Dermis microvascular lymphatic vessel endothelial cell (primary cell): ENCODE measurements at regions not wholly inside any gene's neighbourhood (a gene's known extent, or its start where the extent isn't known, plus 50 kb on each side); places are given as distances from the start of the nearest gene placed in this dataset.
"Not testable (repeated sequence)": the region's sequence is repeated elsewhere in the genome, so short reads cannot be mapped to it uniquely, and the experiment has no call there.

Experiments used
- DNase-seq, 2 donors: peaks; one replicate each; pipeline versions ENCODE4 v3.0.0 to v3.0.0-alpha.2; 2010; ENCODE audit warnings: low read depth in 2 of 2

DNA sequence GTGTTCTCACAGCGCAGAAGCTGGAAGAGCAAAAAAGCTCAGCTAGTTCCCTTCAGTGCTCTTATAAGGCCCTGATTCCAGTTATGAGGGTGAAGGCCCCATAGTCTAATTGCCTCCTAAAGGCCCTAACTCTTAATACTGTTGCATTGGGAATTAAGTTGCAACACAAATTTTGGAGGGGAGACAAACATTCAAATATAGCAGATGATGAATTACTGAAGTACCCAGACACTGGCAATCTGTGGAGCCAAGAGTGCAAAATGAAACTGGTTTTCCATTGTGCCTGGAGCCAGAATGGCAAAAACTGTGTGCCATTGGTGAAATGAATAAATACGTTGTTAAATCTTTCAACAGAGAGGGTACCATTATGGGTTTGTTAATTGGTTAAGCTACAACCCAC lies 356.0 kb downstream of the PPARGC1A start:
- no peak for DNase-seq

DNA sequence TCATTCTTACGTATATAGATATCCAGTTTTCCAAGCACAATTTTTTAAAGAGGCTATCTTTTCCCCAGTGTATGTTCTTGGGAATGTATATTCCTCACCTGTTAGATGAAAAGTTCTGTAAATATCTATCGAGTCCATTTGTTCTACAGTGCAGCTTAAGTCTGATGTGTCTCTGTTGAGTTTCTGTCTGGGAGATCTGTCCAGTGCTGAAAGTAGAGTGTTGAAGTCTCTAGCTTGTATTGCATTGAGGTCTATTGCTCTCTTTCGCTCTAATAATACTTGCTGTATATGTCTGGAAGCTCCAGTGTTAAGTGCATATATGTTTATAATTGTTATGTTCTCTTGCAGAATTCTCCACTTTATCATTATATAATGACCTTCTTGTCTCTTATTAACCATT lies 373.1 kb downstream of the PPARGC1A start:
- DNase-seq: no peak

DNA sequence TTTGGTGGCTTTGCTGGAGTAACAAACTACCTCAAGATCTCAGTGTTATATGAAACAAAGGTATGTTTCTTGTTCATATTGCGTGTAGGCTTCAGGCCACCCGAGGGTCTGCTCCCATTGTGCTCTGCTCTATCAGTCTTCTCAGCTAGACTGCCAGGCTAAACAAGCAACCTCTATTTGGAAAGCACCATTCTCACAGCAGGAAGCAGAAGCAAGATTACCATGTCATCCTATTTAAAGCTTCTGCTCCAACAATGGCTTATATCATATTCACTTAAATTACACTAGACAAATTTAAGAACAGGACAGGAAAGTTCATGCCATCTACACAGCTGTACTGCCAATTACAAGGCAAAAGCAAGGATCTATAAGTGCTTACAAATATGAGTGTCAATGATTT lies 385.8 kb downstream of the PPARGC1A start:
- no peak for DNase-seq

DNA sequence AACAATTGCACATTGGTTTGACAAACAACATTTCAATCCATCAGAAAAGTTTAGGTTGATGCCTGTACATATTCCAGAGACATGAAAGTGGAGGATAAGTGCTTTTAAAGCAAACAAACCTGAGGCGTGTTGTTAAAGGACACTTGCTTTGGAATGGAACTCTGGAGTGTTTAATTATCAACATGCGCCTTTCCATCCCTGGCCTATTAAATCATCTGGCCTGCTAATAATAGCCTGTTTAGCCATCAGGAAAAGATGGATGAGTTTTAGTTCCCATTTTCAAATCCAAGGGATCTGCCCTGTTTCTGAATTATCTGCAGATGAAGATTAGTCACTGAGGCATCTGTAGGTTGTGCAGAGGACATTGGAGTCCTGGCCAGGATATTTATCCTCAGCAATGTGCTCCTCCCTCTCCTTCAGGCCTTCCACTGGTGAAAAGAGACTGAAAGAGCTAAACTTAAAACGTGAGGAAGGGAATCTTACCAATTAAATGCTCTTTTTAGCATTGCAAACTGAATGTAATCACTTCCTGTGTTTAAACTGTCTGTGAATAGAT lies 388.9 kb downstream of the PPARGC1A start:
- DNase-seq: no peak

DNA sequence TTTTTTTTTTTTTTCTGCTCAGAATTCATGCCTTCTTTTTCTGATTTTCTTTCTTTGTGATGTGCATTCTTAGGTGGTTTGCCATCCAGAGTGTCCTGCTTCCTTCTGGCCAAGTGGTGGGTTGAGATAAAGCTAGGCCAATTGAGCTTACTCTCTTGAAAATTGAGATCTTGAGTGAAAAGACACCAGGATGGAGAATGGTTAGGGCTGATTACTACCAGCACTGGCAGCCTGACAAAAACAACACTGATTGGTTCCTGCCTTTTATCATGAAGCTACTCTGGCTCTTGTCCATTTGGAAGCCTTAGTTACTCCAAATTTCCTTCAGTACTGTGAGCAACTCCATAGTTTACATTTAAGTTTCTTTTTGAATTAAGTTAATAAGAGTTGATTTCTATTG lies 404.0 kb downstream of the PPARGC1A start:
- no peak for DNase-seq

DNA sequence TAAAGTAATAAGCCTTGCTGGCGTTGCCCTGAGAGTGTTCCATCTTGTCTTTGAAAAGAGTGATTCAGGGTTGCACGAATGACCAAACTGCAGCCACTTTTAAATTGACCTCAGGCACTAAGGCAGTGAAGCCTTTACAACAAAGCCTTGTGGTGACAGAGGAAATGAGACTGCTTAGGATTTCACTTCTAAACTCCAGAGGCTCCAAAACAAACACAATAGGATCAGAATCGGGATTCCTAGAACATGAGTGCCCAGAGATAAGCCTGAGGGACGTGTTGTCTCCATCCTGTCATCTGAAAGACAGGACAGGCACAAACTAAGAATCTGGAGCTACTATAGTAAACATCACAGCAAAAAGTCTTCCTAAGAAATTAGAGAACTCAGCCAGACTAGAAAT lies 405.2 kb downstream of the PPARGC1A start:
- DNase-seq: no peak

DNA sequence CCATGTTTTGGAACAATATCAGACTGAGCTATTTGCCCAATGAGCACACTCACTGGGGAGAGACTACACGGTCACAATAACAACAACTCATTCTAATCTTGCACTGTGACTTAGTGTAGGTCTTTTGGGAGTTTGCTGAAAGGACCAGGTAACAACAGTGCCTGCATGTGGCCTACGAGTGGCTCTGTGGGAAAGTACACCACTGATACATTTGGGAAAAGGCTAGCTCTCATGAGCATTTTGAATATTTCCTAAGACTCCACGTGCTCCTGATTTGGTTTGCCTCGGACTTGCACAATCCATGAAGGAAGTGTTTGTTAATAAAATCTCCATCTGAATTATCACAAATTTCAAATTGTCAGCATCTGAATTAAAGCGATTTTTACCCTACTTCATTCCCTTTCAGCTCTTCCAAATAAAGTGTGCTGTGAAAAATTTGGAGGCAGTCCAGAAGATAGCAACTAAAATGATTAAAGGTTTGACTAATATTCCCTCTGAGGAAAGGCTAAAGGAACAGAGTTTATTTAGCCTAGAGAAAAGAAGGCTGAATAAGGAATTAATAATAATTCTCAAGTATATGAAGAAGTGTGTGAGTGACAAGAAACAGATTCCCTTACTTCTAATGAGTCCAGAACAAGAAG lies 406.4 kb downstream of the PPARGC1A start:
- DNase-seq: no peak

DNA sequence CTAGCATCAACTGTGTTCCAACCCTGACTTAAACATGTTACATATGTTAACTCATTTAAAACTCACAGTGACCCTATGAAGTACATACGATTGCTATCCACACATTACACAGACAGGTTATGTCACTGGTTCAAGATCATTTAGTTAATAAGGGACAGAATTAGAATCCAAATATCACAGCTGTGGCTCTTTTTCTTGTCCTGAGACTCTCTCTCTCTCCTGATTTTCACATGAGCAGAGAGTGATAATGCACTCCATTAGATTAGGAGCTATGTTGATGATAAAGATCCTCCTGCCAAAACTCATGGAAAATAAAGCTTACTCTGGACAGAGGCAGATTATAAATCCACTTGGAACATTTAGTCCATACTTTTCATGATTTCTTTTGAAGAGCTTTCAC lies 408.3 kb downstream of the PPARGC1A start:
- no peak for DNase-seq

DNA sequence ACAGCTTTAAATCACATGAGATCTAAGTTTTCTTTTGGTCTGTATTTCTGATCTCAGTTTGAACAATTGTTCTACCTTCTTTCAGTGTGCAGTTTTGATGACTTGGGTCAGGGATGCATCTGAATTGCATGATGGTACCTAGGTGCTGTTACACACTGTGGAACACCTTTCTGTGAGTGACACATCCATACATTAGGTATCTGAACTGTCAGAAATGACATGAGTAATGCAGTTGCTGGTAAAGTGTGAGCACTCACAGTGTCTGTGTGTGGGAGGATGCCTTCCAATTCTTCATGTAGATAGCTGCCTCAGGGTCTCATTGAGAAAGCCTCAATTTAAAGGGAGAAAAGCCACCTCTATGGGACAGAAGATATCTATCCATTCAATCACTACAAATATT lies 411.9 kb downstream of the PPARGC1A start:
- no peak for DNase-seq

DNA sequence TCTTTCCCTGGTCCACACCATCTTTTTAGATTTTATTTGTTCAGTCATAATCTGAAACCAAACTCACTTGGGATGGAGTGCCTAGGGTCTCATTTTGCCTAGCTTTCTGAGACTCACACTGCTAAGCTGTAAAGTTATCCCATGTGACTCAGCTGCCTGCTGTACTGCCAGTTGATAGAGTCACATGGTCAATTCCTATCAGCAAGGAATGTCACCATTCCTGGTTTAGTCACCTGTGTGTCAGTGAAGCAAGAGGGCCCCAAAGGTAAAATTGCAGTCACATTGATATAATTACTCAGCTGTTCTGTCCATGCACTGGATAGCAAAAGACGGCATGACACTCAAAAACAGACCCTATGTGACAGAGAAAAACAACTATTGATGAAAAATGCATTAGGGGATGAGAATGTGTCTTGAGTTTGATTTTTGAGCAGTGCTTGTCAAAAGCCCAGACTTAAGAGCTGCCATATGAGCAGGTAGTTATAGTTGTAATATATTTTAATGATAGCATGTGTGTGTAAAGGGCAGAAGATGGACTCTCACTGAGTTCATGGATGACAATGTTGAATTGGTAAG lies 413.2 kb downstream of the PPARGC1A start:
- DNase-seq: no peak

DNA sequence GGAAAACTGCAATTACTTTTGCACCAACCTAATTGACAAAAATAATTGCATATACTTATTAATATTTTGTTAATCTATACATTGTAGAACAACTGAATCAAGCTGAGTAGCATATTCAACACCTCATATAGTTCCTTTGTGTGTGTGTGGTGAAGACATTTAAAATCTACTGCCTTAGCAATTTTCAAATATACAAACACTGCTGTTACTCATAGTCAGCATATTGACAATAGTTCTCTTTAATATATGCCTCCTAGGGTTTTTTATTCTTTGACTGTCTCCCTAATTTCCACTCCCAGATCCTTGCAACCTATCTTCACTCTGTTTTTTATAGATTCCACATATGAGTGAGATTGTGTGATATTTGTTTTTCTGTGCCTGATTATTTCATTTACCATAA lies 426.8 kb downstream of the PPARGC1A start:
- DNase-seq: no peak

DNA sequence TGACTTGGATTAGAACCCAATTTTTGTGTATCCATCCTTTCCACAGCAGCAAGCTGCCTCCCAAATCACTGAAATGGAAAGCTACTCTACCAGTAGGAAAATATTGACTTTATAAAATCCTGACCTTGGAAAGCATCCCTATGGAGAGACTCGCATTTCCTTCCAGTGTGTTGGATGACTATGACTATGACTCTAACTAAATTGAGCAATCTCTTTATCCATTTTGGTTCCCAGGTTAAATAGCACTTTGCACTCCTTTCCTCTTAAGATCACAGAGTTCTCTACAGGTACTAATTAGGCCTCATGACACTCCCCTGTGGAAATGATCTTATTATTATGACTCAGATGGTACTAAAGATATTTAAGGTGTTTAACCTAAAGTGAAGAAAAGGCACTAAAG lies 431.8 kb downstream of the PPARGC1A start:
- DNase-seq: no peak

DNA sequence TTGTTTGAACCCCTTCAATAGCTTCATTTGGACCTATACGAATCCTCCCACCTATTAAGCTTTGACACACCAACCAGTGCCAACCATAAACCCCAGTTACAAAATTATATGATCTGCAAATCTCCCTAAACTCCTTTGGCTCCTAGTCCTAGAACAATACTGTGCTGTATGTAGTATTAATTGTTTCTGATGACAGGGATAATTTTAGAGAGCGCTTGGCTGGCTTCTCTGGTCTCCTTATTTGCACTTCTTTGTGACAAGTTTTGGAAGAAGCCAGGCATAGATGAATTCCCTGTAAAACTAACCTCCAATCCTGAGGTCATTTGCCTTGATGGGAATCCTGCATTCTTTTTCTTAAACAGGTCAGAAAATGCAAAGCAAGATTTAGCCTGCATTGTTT lies 433.0 kb downstream of the PPARGC1A start:
- DNase-seq: no peak

DNA sequence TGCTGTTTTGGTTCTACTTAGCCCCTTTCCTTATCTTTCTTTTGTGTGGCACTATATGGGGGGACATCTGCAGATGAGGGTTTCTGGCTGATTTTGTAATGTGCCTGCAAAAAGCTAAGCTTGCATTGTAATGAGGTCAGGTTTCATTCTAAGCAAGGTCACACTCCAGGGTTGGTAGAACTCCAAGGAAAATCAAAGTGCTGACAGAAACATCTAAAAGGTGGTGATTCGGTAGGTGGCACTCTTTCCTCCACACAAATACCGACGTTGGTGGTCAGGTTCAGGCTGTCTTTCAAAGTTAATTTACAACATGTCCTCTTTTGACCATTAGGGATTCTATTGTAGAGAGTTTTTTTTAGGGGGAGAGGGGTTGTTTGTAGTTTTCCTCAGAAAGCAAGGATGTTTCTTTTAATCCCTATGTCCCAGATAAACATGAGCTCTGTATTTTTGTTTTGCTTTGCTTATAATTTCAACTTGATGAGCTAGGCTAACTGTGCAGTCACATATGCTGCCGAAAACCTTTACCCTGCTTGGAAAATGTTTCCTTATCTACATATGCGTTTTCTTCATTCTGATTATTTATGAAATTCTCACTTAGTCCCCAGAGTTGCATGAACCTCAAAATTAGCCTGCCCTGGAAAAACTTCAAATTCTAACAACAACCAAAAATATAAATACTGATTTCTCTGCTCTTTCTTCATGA lies 434.2 kb downstream of the PPARGC1A start:
- no peak for DNase-seq

DNA sequence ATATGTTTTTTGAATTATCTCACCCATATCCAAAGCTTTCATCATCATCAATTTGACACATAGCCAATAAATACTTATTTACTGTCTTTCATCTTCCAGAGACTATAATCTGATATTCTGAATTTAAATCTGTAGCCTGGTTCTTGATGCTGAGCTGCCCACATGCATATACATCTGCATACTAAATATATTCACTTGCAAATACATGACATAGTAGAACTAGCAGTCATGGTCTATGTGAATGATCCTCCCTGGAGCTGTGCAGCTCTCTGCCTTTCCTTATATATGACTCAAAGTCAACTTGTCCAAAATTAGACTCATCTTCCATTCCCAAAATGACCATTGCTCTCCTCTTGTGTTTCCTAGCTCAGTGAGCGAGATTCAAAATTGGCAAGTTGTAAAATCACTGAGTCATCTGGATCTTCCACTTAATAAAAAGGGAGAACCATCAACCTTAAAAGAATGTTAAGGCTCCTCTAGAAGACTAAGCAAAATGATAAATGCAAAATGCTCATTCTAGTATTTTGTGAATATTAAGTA lies 448.2 kb downstream of the PPARGC1A start:
- DNase-seq: no peak

DNA sequence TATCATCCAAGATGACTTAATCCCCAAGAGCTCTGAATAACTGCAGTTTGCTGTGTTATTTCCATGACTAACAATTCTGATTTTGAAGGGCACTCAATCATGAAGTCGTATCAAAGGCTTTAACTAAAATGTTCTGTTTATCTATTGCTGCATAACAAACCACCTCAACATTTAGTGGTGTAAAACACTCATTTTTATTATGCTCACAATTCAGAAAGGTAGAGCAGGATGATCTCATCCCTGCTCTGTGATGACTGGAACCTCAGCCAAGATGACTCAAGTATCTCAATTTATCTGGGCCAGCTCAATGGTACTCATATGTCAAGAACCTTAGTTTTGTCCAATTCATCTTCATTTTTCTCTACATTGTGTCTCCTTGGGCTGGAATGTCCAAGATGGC lies 451.1 kb downstream of the PPARGC1A start:
- no peak for DNase-seq

DNA sequence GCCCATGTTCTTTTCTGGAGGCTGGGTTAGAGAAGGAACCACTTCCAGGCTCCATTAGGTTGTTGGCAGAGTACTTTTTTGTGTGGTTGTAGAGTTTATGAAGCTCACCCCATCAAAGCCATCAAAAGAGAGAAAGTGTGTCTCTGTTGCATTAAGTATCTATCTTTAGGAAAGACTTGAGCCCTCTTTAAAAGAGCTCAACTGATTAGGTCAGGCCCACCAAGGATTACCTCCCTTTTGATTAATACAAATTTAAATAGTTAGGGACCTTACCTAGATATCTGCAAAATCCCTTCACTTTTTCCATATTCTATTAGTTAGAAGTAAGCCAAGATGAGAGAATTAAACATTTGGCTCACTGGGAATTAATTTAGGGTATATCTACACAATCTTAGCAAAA lies 460.4 kb downstream of the PPARGC1A start:
- DNase-seq: no peak

DNA sequence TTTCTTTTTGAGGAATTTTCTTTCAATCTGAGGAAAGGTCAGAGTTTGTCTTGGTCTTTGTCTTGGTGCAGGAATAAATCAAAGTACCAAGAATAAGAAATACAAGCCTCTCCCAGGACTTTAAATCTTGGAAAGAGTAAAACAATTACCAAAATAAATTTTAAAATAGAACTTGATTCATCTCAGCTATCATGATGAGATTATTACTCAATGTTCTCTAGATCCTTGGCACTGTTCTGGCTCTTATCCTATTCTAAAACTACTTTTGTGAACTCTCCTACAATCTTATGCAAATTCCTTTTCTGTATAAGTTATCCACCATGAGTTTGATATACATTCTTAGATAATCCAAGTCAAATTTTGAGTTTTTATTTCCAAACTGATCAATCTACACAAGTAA lies 464.3 kb downstream of the PPARGC1A start:
- DNase-seq: no peak

DNA sequence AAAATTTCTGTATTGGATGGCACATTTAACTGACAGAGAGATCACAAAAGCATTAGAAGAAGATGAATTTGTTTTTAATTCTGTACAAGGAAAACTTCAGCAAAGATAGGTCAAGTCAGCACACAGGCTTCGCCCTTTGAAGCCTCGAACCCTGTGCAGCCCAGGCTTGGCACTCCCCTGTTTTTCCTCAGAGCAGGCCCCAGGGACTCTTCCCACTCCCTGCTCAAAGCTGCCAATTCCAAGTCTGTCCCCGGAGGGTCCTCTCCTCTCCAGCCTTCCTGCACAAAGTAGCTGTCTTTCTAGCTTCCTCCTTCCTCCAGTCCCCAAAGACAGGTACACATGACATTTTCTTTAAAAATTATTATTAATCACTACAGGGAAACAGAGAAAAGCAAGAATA lies 466.3 kb downstream of the PPARGC1A start:
- DNase-seq: no peak

DNA sequence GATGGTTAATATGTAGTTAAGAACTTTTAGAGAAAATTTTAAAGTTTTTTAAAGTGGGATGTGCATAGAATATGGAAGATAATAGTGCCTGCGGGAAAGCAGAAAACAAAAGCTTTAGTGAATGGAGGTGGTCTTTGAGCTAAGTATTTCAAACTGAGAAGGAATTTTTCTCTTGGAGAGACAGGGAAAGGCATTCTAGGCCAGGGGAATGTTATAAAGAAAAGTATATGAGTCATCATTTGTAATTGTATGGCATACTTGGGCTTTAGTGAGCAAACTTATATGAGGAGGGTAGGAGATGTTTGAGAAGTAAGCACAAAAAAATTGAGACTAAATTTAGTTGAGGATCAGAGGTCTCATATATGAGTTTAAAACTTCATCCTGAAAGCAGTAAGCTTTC lies 467.0 kb downstream of the PPARGC1A start:
- DNase-seq: no peak

DNA sequence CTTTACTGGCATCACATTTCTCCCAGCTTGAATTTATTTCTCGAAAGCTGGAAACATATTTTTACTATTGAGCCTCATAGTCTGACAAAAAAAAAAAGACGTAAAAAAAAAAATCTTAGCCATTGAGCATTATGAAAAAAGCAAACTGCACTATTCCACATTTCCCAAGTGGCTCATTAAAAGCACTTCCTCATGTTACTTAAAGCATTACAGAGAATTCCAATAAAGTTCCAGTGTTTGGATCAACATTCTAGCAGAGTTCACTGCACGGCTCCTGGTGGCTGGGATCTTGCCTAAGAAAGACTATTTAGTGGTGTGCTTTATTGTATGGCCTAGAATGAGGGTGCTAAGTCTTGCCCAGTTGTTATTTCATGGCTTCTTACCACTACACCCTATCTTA lies 476.2 kb downstream of the PPARGC1A start:
- DNase-seq: no peak

DNA sequence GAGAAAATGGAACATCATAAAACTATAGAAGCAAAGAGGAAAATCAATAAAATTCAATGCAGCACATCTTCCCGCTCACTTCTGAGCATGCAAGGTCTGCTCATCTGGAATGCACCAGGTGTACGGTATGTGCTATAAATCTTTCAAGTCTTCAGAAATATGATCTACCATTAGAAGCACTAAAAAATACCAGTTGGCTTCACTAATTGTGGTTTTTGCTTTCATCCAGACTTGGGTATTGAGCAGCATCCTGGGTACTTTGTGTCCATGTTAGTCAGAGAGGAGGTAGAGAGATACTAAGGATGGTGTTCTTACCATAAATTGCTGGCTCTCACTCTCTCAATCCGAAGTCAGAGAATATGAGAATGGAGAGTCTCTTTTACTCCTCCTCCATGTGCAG lies 477.1 kb downstream of the PPARGC1A start:
- no peak for DNase-seq

DNA sequence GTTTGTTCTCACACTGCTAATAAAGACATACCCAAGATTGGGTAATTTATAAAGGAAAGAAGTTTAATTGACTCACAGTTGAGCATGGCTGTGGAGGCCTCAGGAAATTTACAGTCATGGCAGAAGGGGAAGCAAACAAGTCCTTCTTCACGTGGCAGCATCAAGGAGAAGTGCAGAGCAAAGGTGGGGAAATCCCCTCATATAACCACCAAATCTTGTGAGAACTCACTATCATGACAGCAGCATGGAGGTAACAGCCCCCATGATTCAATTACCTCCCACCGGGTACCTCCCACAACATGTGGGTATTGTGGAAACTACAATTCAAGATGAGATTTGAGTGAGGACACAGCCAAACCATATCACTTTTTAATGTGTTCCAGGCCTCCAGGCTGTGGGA lies 480.9 kb downstream of the PPARGC1A start:
- not testable (repeated sequence) for DNase-seq
